Mesendoderm (in vitro differentiated cells): ENCODE measurements at regions not wholly inside any gene's neighbourhood (a gene's known extent, or its start where the extent isn't known, plus 50 kb on each side); places are given as distances from the start of the nearest gene placed in this dataset.

Experiments used
- DNase-seq: peaks from one replicate; pipeline ENCODE4 v3.0.0; 2013
- H2AK5ac ChIP-seq: 2 replicates; pipeline ENCODE4 v1.6.1; 2013; ENCODE audit warnings: low read length, inconsistent platforms
- H2BK120ac ChIP-seq: 2 replicates; pipeline ENCODE4 v1.6.1; 2013; ENCODE audit warnings: low read depth, mild to moderate bottlenecking, low read length, moderate library complexity, mixed read lengths
- H2BK15ac ChIP-seq: replicated peaks from 2 replicates; pipeline ENCODE4 v1.6.1; 2013; ENCODE audit warnings: low read depth, mild to moderate bottlenecking, moderate library complexity
- H2BK5ac ChIP-seq: 2 replicates; pipeline ENCODE4 v1.6.1; 2013; ENCODE audit warnings: low read length, inconsistent platforms
- H3K18ac ChIP-seq: 2 replicates; pipeline ENCODE4 v1.6.1; 2013; ENCODE audit warnings: mild to moderate bottlenecking, low read length, mixed read lengths
- H3K23ac ChIP-seq: one replicate; pipeline ENCODE4 v1.6.1; 2013; ENCODE audit warnings: low read length
- H3K27ac ChIP-seq: 2 replicates; pipeline ENCODE4 v1.5.1; 2013; ENCODE audit warnings: low read depth, mild to moderate bottlenecking, inconsistent platforms, low read length, moderate library complexity
- H3K27me3 ChIP-seq: 2 replicates; pipeline ENCODE4 v1.6.1; 2013; ENCODE audit warnings: low read length, control low read depth, mild to moderate bottlenecking, inconsistent platforms; ENCODE audit not compliant: insufficient read depth, poor library complexity
- H3K36me3 ChIP-seq: 2 replicates; pipeline ENCODE4 v1.6.1; 2013; ENCODE audit warnings: low read length, inconsistent platforms; ENCODE audit not compliant: control insufficient read depth, insufficient read depth
- H3K4ac ChIP-seq: one replicate; pipeline ENCODE4 v1.6.1; 2013; ENCODE audit warnings: low read depth, mild to moderate bottlenecking, low read length, moderate library complexity
- H3K4me1 ChIP-seq: 2 replicates; pipeline ENCODE4 v1.6.1; 2013; ENCODE audit warnings: low read depth, low read length, inconsistent platforms; ENCODE audit not compliant: control insufficient read depth
- H3K4me2 ChIP-seq: 2 replicates; pipeline ENCODE4 v1.6.1; 2013; ENCODE audit warnings: low read length
- H3K4me3 ChIP-seq: 2 replicates; pipeline ENCODE4 v1.5.1; 2013; ENCODE audit warnings: mild to moderate bottlenecking, low read length
- H3K56ac ChIP-seq: one replicate; pipeline ENCODE4 v1.6.1; 2013; ENCODE audit warnings: low read length
- H3K79me1 ChIP-seq: 2 replicates; pipeline ENCODE4 v1.6.1; 2013; ENCODE audit warnings: low read length, inconsistent platforms
- H3K79me2 ChIP-seq: 2 replicates; pipeline ENCODE4 v1.6.1; 2013; ENCODE audit warnings: mild to moderate bottlenecking, low read length; ENCODE audit not compliant: control insufficient read depth, insufficient read depth
- H3K9ac ChIP-seq: 2 replicates; pipeline ENCODE4 v1.6.1; 2013; ENCODE audit warnings: low read length, inconsistent platforms
- H4K5ac ChIP-seq: one replicate; pipeline ENCODE4 v1.6.1; 2013; ENCODE audit warnings: low read length
- H4K8ac ChIP-seq: one replicate; pipeline ENCODE4 v1.6.1; 2013; ENCODE audit warnings: low read depth, mild to moderate bottlenecking, control low read depth, low read length, moderate library complexity
- WGBS: extraction: QIAGEN DNeasy Blood & Tissue Kit; methylation state at CpG from one replicate; pipeline ENCODE4 v1.1.7; 2013; ENCODE audit warnings: low lambda C conversion rate, missing lambda C conversion rate; ENCODE audit not compliant: insufficient coverage; ENCODE audit errors: extremely low coverage; 5-methylcytosine and 5-hydroxymethylcytosine counted together

DNA sequence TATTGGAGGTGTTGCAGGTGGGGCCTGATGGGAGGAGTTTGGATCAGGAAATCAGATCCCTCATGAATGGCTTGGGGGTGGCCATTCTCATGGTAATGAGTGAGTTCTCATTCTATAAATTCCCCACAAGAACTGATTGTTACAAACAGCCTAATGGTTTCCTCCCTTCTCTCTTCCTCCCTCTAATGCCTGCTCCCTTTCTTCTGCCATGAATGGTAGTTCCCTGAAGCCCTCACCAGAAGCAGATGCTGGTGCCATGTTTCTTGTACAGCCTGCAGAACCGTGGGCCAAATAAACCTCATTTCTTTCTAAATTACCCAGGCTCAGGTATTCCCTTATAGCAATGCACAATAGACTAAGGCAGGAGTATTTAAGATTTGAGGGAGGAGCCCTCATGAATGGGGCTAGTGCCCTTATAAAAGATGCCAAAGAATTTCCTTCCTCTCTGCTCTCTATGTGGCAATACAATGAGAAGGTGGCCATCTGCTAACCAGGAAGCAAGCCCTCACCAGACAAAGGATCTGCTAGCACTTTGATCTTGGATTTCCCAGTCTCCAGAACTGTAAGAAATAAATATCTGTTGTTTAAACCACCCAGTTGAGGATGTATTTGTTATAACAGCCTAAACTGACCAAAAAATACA, 251.8 kb downstream of the ZEB2 start:
- no peak overlapping the region for H2AK5ac ChIP-seq
- H3K56ac ChIP-seq: no peak overlapping the region
- peaks cover 2% of the 10 kb centered on the region for H3K4me1 ChIP-seq
- H3K27ac ChIP-seq: no peak overlapping the region
- H2BK5ac ChIP-seq: no peak overlapping the region
- no peak overlapping the region for H4K5ac ChIP-seq
- no peak overlapping the region for H3K23ac ChIP-seq
- H3K36me3 ChIP-seq: no peaks in the 10 kb centered on the region
- no CpG with 5 or more reads among the region's 1 CpG for WGBS
- no peak overlapping the region for H3K18ac ChIP-seq
- H3K79me1 ChIP-seq: peaks cover 1% of the 10 kb centered on the region
- no peaks in the 10 kb centered on the region for H3K79me2 ChIP-seq
- no peak for DNase-seq
- H3K27me3 ChIP-seq: no peaks in the 10 kb centered on the region
- no peak overlapping the region for H3K4ac ChIP-seq
- H3K9ac ChIP-seq: no peak overlapping the region
- H3K4me3 ChIP-seq: no peak overlapping the region
- no peak overlapping the region for H2BK120ac ChIP-seq
- no peak overlapping the region for H4K8ac ChIP-seq
- H3K4me2 ChIP-seq: no peak overlapping the region
- H2BK15ac ChIP-seq: no peak overlapping the region

DNA sequence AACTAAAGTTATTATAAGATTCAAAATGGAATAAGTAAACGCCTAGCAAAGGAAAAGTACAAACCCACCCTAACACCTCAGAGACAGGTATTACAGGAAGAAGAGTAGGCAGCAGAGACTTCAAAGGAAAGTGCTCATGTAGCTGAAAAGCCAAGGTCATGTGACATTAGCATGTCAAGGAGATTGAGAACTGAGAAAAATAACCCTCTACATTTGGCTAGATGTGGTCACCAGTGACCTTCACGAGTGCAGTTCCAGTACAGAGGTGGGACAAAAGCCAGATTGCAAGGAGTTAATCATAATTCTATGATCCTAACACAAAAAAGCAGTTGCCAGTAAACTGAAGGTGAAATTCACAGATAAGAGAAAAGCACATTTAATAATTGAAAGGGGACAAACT, 252.7 kb downstream of the ZEB2 start:
- H3K79me2 ChIP-seq: no peaks in the 10 kb centered on the region
- DNase-seq: no peak
- no peak overlapping the region for H3K4me3 ChIP-seq
- WGBS: no CpG with 5 or more reads among the region's 2 CpGs
- no peak overlapping the region for H3K18ac ChIP-seq
- H3K4me1 ChIP-seq: no peaks in the 10 kb centered on the region
- no peak overlapping the region for H3K4me2 ChIP-seq
- no peak overlapping the region for H3K27ac ChIP-seq
- H2BK5ac ChIP-seq: no peak overlapping the region
- no peak overlapping the region for H3K9ac ChIP-seq
- H4K5ac ChIP-seq: no peak overlapping the region
- peaks cover 1% of the 10 kb centered on the region for H3K79me1 ChIP-seq
- H2BK15ac ChIP-seq: no peak overlapping the region
- no peak overlapping the region for H3K56ac ChIP-seq
- no peak overlapping the region for H3K23ac ChIP-seq
- no peaks in the 10 kb centered on the region for H3K27me3 ChIP-seq
- H3K4ac ChIP-seq: no peak overlapping the region
- no peaks in the 10 kb centered on the region for H3K36me3 ChIP-seq
- no peak overlapping the region for H4K8ac ChIP-seq
- no peak overlapping the region for H2AK5ac ChIP-seq
- H2BK120ac ChIP-seq: no peak overlapping the region

DNA sequence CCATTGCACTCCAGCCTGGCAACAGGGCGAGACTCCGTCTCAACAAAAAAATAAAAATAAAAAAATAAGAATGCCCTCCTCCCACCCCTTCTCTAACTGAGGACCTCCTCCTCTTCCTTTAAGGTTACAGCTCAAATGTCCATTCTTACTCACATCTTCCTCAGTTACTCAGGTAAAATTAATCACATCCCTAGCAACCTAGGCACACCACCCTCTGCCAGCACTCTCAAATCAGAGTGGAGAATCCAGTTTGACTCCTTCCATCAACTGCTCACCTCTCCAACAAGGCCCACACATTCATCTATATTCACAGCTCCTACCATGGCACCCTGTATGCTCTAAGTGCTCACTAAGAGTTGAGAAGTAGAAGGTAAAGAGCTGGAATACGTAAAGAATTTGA, 254.3 kb downstream of the ZEB2 start:
- Histone ChIP-seq H3K36me3 (no peaks in the 10 kb centered on the region), H3K23ac (no peak overlapping the region), H3K4me2 (no peak overlapping the region), H2BK120ac (no peak overlapping the region), H3K9ac (no peak overlapping the region), H2BK5ac (no peak overlapping the region), H3K79me2 (no peaks in the 10 kb centered on the region), H3K18ac (no peak overlapping the region), H3K4me1 (no peaks in the 10 kb centered on the region), H3K56ac (no peak overlapping the region), H3K79me1 (peaks cover 3% of the 10 kb centered on the region), H4K8ac (no peak overlapping the region), H3K4ac (no peak overlapping the region), H3K27ac (no peak overlapping the region), H2AK5ac (peak overlapping the region; percentile 70), H3K4me3 (no peak overlapping the region), H3K27me3 (no peaks in the 10 kb centered on the region), H2BK15ac (no peak overlapping the region), H4K5ac (no peak overlapping the region)
- no peak for DNase-seq
- WGBS: no CpG with 5 or more reads among the region's 3 CpGs

DNA sequence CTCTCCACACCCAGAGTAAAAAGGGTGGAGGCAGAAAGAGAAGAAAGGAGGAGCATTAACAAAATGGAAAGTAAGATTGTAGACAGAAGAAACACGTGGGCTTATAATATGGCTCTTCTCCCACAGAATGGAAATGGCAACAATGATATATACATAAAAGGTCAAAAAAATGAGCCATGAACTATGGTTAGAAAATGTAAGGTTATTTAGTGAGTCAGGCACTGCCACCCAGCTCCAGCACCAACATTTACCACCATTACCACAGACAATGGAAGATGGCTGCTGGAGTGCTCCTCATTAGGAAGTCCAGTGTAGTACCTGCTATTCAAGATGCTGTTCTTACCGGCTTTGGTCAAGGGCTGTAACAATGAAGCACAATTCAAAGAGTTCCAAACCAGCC, 258.0 kb downstream of the ZEB2 start:
- no peak overlapping the region for H3K4me3 ChIP-seq
- H2BK15ac ChIP-seq: no peak overlapping the region
- DNase-seq: no peak
- no peaks in the 10 kb centered on the region for H3K4me1 ChIP-seq
- WGBS: no CpG with 5 or more reads among the region's 2 CpGs
- H3K9ac ChIP-seq: no peak overlapping the region
- H2BK120ac ChIP-seq: no peak overlapping the region
- no peaks in the 10 kb centered on the region for H3K79me2 ChIP-seq
- H3K27ac ChIP-seq: no peak overlapping the region
- no peak overlapping the region for H3K4me2 ChIP-seq
- H3K23ac ChIP-seq: no peak overlapping the region
- H3K36me3 ChIP-seq: no peaks in the 10 kb centered on the region
- no peaks in the 10 kb centered on the region for H3K27me3 ChIP-seq
- H2AK5ac ChIP-seq: no peak overlapping the region
- H3K79me1 ChIP-seq: peaks cover 3% of the 10 kb centered on the region
- H4K5ac ChIP-seq: no peak overlapping the region
- no peak overlapping the region for H3K4ac ChIP-seq
- no peak overlapping the region for H4K8ac ChIP-seq
- no peak overlapping the region for H3K56ac ChIP-seq
- no peak overlapping the region for H2BK5ac ChIP-seq
- no peak overlapping the region for H3K18ac ChIP-seq

DNA sequence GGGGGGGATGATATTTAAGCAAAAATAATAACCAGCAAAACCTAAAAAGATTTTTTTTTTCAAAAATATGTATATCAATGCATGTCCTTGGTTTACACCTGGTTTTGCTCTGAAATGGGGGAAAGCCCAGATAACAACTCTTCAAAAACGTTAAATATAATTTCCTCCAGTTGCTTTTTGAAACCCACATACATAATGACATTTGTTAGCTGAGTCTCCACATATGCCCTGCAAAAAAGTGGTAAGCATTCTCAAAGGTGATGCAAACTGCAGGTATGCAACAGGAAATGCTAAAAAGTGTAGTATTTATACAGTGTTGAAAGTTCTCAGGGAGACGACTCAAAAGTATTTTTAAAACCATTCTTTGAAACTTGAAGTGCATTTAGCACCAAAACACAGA, 258.6 kb downstream of the ZEB2 start:
- Histone ChIP-seq H3K79me1 (peaks cover 3% of the 10 kb centered on the region), H3K56ac (no peak overlapping the region), H3K23ac (no peak overlapping the region), H3K4me3 (no peak overlapping the region), H3K4ac (no peak overlapping the region), H3K18ac (no peak overlapping the region), H2BK5ac (no peak overlapping the region), H2BK15ac (no peak overlapping the region), H2AK5ac (no peak overlapping the region), H3K4me2 (no peak overlapping the region), H3K4me1 (no peaks in the 10 kb centered on the region), H3K36me3 (no peaks in the 10 kb centered on the region), H4K5ac (no peak overlapping the region), H3K27ac (no peak overlapping the region), H3K9ac (no peak overlapping the region), H2BK120ac (no peak overlapping the region), H3K27me3 (no peaks in the 10 kb centered on the region), H4K8ac (no peak overlapping the region), H3K79me2 (no peaks in the 10 kb centered on the region)
- peak; percentile 55 for DNase-seq
- WGBS: no CpG with 5 or more reads among the region's 2 CpGs

DNA sequence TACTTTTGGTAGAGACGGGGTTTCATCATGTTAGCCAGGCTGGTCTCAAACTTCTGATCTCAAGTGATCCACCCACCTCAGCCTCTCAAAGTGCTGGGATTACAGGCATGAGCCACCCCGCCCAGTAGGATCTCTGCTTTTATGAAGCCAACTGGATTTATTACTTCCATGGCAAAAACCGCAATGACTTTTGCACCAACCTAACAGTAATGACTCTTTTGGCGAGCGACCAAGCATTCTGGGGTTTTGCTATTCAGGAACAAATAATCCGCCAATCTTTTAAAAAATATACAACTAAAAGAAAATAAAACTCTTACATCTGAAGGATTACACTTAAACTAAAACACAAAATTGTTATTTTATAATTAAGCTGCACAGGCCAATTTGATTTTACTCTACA, 260.6 kb downstream of the ZEB2 start:
- no peaks in the 10 kb centered on the region for H3K79me2 ChIP-seq
- H4K5ac ChIP-seq: no peak overlapping the region
- no peak overlapping the region for H3K4me3 ChIP-seq
- no peak overlapping the region for H2BK15ac ChIP-seq
- H2BK5ac ChIP-seq: no peak overlapping the region
- H2BK120ac ChIP-seq: no peak overlapping the region
- H3K4me2 ChIP-seq: no peak overlapping the region
- H3K36me3 ChIP-seq: no peaks in the 10 kb centered on the region
- no CpG with 5 or more reads among the region's 6 CpGs for WGBS
- no peak overlapping the region for H3K18ac ChIP-seq
- H3K27ac ChIP-seq: no peak overlapping the region
- peaks cover 2% of the 10 kb centered on the region for H3K79me1 ChIP-seq
- no peak overlapping the region for H3K23ac ChIP-seq
- no peak overlapping the region for H2AK5ac ChIP-seq
- no peak overlapping the region for H3K56ac ChIP-seq
- H3K4me1 ChIP-seq: no peaks in the 10 kb centered on the region
- no peaks in the 10 kb centered on the region for H3K27me3 ChIP-seq
- no peak for DNase-seq
- no peak overlapping the region for H3K4ac ChIP-seq
- no peak overlapping the region for H4K8ac ChIP-seq
- H3K9ac ChIP-seq: no peak overlapping the region
